ENCODE measurements at regions not wholly inside any gene's neighbourhood (a gene's known extent, or its start where the extent isn't known, plus 50 kb on each side); places are given as distances from the start of the nearest gene placed in this dataset.

DNA sequence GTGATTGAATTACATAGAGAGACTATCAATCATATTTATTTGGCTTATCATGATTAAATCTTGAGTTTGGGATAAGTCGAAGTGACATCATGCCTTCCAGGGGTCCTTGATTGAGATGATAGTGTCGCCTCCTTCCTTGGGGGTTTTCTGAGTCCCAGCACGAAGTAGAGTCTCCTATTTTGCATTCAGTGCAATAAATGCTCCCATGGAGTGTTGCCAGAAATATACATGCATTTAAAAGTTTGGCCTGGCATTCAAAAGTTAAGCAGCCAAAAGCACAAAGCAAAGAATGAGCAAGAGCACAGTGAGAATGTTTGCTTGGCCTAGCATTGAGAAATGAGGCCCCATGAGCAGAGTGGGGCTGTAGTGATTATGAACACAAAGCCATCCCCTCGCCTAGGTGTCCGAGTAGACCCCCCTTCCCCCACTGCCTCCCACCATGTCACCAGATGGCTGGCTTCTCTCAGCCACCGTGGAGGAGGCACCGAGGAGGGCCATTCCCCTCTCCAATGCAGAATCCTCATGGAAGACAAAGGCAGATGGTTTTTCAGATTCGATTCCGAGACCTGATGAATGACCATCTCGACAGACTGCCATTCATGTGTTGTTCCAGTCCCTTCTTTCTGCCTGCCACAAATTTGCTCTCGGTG lies 58.8 kb upstream of the UBL3 start:
- no peak for TF ChIP-seq CTCF (IDR thresholded peaks at IDR 0.05)
- no peak for TF ChIP-seq POLR2A (IDR thresholded peaks at IDR 0.05)
- no peak for TF ChIP-seq EP300 (IDR thresholded peaks at IDR 0.05)
